ENCODE measurements at regions not wholly inside any gene's neighbourhood (a gene's known extent, or its start where the extent isn't known, plus 50 kb on each side); places are given as distances from the start of the nearest gene placed in this dataset.

GRCh38 chr5:97538912-97539311 lies 355.9 kb upstream of the RIOK2 start:
- no peak overlapping the region for H3K27ac ChIP-seq
- H3K9me3 ChIP-seq: no peaks in the 10 kb centered on the region
- H3K4me3 ChIP-seq: no peak overlapping the region
- H3K36me3 ChIP-seq: no peaks in the 10 kb centered on the region
- no peaks in the 10 kb centered on the region for H3K27me3 ChIP-seq
- DNase-seq (ENCODE audit: low spot score): no peak
- no peaks in the 10 kb centered on the region for H3K4me1 ChIP-seq
- TF ChIP-seq, protein P1, sequence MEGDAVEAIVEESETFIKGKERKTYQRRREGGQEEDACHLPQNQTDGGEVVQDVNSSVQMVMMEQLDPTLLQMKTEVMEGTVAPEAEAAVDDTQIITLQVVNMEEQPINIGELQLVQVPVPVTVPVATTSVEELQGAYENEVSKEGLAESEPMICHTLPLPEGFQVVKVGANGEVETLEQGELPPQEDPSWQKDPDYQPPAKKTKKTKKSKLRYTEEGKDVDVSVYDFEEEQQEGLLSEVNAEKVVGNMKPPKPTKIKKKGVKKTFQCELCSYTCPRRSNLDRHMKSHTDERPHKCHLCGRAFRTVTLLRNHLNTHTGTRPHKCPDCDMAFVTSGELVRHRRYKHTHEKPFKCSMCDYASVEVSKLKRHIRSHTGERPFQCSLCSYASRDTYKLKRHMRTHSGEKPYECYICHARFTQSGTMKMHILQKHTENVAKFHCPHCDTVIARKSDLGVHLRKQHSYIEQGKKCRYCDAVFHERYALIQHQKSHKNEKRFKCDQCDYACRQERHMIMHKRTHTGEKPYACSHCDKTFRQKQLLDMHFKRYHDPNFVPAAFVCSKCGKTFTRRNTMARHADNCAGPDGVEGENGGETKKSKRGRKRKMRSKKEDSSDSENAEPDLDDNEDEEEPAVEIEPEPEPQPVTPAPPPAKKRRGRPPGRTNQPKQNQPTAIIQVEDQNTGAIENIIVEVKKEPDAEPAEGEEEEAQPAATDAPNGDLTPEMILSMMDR (IDR thresholded peaks at IDR 0.05): no peak

GRCh38 chr5:97541864-97542263 lies 358.8 kb upstream of the RIOK2 start:
- TF ChIP-seq, protein P1 (IDR thresholded peaks at IDR 0.05): no peak
- H3K4me3 ChIP-seq: no peak overlapping the region
- DNase-seq (ENCODE audit: low spot score): no peak
- H3K4me1 ChIP-seq: no peaks in the 10 kb centered on the region
- H3K9me3 ChIP-seq: no peaks in the 10 kb centered on the region
- no peaks in the 10 kb centered on the region for H3K36me3 ChIP-seq
- H3K27me3 ChIP-seq: no peaks in the 10 kb centered on the region
- no peak overlapping the region for H3K27ac ChIP-seq

GRCh38 chr5:97542469-97542868 lies 359.4 kb upstream of the RIOK2 start:
- TF ChIP-seq, protein P1 (IDR thresholded peaks at IDR 0.05): no peak
- no peak for DNase-seq (ENCODE audit: low spot score)
- Histone ChIP-seq H3K36me3 (no peaks in the 10 kb centered on the region), H3K27me3 (no peaks in the 10 kb centered on the region), H3K4me3 (no peak overlapping the region), H3K4me1 (no peaks in the 10 kb centered on the region), H3K27ac (no peak overlapping the region), H3K9me3 (no peaks in the 10 kb centered on the region)

DNA sequence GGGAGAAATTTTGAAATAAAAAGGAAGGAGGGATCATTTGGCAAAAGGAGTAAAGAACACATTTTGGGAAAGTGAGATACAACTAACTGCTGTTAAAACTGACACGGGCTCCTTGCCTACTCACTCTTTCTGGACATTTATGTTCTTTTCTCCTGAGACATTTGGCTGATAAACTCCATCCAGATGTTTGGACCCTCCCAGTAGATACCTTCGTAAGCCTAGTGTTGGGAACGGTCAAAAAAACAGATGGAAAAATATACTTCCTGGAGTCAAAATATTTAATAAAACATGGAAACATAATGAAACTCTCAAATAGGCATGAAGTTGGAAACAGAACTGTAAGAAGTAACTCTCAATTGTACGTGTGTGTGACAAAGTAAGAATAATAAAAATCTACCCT lies 360.1 kb upstream of the RIOK2 start:
- no peak for DNase-seq (ENCODE audit: low spot score)
- no peaks in the 10 kb centered on the region for H3K9me3 ChIP-seq
- H3K4me3 ChIP-seq: no peak overlapping the region
- no peaks in the 10 kb centered on the region for H3K4me1 ChIP-seq
- no peaks in the 10 kb centered on the region for H3K36me3 ChIP-seq
- peak overlapping the region in 1 of 2 donors; percentile 19 for H3K27ac ChIP-seq
- no peaks in the 10 kb centered on the region for H3K27me3 ChIP-seq
- TF ChIP-seq, protein P1 (IDR thresholded peaks at IDR 0.05): no peak

DNA sequence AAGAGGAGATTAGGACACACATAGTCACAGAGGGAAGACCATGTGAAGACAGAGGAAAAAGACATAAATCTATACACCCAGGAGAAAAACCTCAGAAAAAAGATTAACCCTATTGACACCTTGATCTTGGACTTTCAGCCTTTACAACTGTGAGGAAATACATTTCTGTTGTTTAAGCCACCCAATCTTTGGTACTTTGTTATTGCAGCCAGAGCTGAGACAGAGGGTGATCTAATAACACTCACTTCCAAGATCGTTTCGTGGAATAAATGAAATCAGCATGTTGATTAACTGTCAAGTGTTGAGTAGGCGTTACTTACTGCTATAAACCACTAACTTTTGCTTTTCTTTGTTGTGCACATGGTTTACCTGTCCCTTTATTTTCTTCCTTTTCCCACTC lies 361.2 kb upstream of the RIOK2 start:
- no peak for DNase-seq (ENCODE audit: low spot score)
- no peaks in the 10 kb centered on the region for H3K9me3 ChIP-seq
- H3K4me3 ChIP-seq: no peak overlapping the region
- TF ChIP-seq, protein P1 (IDR thresholded peaks at IDR 0.05): no peak
- H3K27me3 ChIP-seq: no peaks in the 10 kb centered on the region
- H3K27ac ChIP-seq: peak overlapping the region in 1 of 2 donors; percentile 19
- H3K36me3 ChIP-seq: no peaks in the 10 kb centered on the region
- no peaks in the 10 kb centered on the region for H3K4me1 ChIP-seq

GRCh38 chr5:97544678-97545077 lies 361.6 kb upstream of the RIOK2 start:
- no peak for DNase-seq (ENCODE audit: low spot score)
- H3K4me1 ChIP-seq: no peaks in the 10 kb centered on the region
- H3K4me3 ChIP-seq: no peak overlapping the region
- no peaks in the 10 kb centered on the region for H3K9me3 ChIP-seq
- no peak overlapping the region for H3K27ac ChIP-seq
- TF ChIP-seq, protein P1 (IDR thresholded peaks at IDR 0.05): no peak
- H3K36me3 ChIP-seq: no peaks in the 10 kb centered on the region
- no peaks in the 10 kb centered on the region for H3K27me3 ChIP-seq
